ENCODE measurements at regions not wholly inside any gene's neighbourhood (a gene's known extent, or its start where the extent isn't known, plus 50 kb on each side); places are given as distances from the start of the nearest gene placed in this dataset.
"Not testable (repeated sequence)": the region's sequence is repeated elsewhere in the genome, so short reads cannot be mapped to it uniquely, and the experiment has no call there.

DNA sequence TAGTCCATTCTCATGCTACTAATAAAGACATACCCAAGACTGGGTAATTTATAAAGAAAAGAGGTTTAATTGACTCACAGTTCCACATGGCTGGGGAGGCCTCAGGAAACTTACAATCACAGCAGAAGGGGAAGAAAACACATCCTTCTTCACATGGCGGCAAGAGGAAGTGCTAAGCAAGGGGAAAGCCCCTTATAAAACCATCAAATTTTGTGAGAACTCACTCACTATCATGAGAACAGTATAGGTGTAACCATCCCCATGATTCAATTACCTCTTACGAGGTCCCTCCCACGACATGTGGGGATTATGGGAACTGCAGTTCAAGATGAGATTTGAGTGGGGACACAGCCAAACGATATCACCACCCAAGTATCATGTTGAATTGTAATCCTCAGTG is 52.7 kb upstream of the FOXO6 start:
- not testable (repeated sequence) for H3K4me3 Mint-ChIP-seq; H3K27ac Mint-ChIP-seq; H3K36me3 Mint-ChIP-seq (ENCODE audit: insufficient read depth); H3K9me3 Mint-ChIP-seq; DNase-seq
- H3K4me1 Mint-ChIP-seq (ENCODE audit: low read depth in 2 of 2), result peaks cover 8 to 16% of the 10 kb centered on the region in 2 donors
- H3K27me3 Mint-ChIP-seq, result peaks cover 0 to 13% of the 10 kb centered on the region in 2 donors
- ATAC-seq (replicated peaks), result peak; percentile 31

- Mint-ChIP-seq H3K27ac (peak overlapping the region in 1 of 2 donors; percentile 1), H3K27me3 (peaks cover 11 to 21% of the 10 kb centered on the region in 2 donors), H3K36me3 (ENCODE audit: insufficient read depth) (no peaks in the 10 kb centered on the region), H3K9me3 (no peaks in the 10 kb centered on the region), H3K4me3 (peak overlapping the region in 1 of 2 donors; percentile 54), H3K4me1 (ENCODE audit: low read depth in 2 of 2) (peaks cover 1 to 12% of the 10 kb centered on the region in 2 donors)
- ATAC-seq (replicated peaks) (peak; percentile 31), DNase-seq (no peak)
Observed at GRCh38 chr1:41305576-41306363, 55.5 kb upstream of the FOXO6 start.

- Mint-ChIP-seq H3K27ac (no peak overlapping the region), H3K36me3 (ENCODE audit: insufficient read depth) (no peaks in the 10 kb centered on the region), H3K9me3 (no peaks in the 10 kb centered on the region), H3K27me3 (peaks cover 7 to 17% of the 10 kb centered on the region in 2 donors), H3K4me1 (ENCODE audit: low read depth in 2 of 2) (no peaks in the 10 kb centered on the region), H3K4me3 (no peak overlapping the region)
- ATAC-seq (replicated peaks) (no peak), DNase-seq (no peak)
Observed at GRCh38 chr1:41296506-41296905, 54.4 kb upstream of the SCMH1 start.

DNA sequence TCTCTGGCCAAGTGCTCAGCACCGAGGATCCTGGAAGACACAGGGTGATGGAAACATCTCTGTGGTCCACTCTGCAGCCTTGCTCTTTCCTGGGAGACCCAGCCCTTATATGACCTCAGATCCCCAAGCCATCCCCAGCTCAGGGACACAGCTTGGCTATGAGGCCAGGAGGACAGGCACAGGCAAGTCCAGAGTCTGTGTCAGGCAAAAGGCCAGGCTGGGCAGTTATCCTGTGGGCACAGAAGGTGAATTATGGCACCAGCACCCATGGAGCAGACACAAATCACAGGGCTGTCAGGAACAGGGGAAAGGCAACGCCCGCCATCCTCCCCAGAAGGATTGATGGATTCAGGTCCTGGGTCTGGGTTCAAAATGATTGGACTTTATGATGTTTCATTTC is 52.1 kb upstream of the SCMH1 start:
- DNase-seq (no peak), ATAC-seq (replicated peaks) (no peak)
- H3K36me3 Mint-ChIP-seq (ENCODE audit: insufficient read depth), result no peaks in the 10 kb centered on the region
- H3K4me1 Mint-ChIP-seq (ENCODE audit: low read depth in 2 of 2), result no peaks in the 10 kb centered on the region
- H3K27me3 Mint-ChIP-seq, result peaks cover 26 to 40% of the 10 kb centered on the region in 2 donors
- no peak overlapping the region for H3K27ac Mint-ChIP-seq
- H3K9me3 Mint-ChIP-seq, result no peaks in the 10 kb centered on the region
- no peak overlapping the region for H3K4me3 Mint-ChIP-seq

DNA sequence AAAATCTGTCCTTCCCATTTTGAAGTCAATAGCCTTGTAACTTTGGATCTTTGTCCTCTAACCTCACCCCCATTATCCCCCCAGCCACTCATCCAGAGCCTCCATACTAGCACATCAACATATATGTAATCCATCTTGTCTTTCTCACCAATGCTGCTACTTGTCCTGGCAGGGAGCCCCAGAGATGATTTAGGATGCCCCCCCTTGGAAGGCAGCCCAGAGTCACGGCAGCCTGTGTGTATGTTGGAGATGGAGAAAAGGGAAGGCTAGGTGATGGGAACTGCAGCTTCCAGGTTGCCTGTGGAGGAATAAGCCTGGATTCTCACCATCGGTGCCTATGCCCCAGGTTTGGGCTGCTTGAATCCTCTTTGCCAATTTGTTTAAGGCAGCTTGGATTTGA is 51.7 kb upstream of the SCMH1 start:
- H3K4me3 Mint-ChIP-seq, result no peak overlapping the region
- H3K36me3 Mint-ChIP-seq (ENCODE audit: insufficient read depth), result no peaks in the 10 kb centered on the region
- peaks cover 28 to 45% of the 10 kb centered on the region in 2 donors for H3K27me3 Mint-ChIP-seq

More for the DNA sequence above, 51.7 kb upstream of the SCMH1 start:
- H3K9me3 Mint-ChIP-seq, result no peaks in the 10 kb centered on the region
- ATAC-seq (replicated peaks), result no peak
- DNase-seq, result no peak
- no peak overlapping the region for H3K27ac Mint-ChIP-seq
- no peaks in the 10 kb centered on the region for H3K4me1 Mint-ChIP-seq (ENCODE audit: low read depth in 2 of 2)
